ENCODE measurements at regions not wholly inside any gene's neighbourhood (a gene's known extent, or its start where the extent isn't known, plus 50 kb on each side); places are given as distances from the start of the nearest gene placed in this dataset.

- ATAC-seq (ENCODE audit: low FRiP score), result no peak
- TF ChIP-seq CTCF (IDR thresholded peaks at IDR 0.05), result no peak
- no peak for DNase-seq (ENCODE audit: low spot score)
These were observed 63.9 kb upstream of the GRIK3 start for GRCh38 chr1:37098237-37098636.

GRCh38 chr1:37100310-37100709 lies 66.0 kb upstream of the GRIK3 start:
- DNase-seq (ENCODE audit: low spot score) (no peak), ATAC-seq (ENCODE audit: low FRiP score) (no peak)

GRCh38 chr1:37102656-37103382 lies 68.5 kb upstream of the GRIK3 start:
- no peak for ATAC-seq (ENCODE audit: low FRiP score)
- DNase-seq (ENCODE audit: low spot score), result no peak

More at GRCh38 chr1:37100310-37100709, 66.0 kb upstream of the GRIK3 start:
- TF ChIP-seq CTCF (IDR thresholded peaks at IDR 0.05), result no peak

GRCh38 chr1:37105911-37106310 lies 71.6 kb upstream of the GRIK3 start:
- ATAC-seq (ENCODE audit: low FRiP score) (no peak), DNase-seq (ENCODE audit: low spot score) (no peak)
- TF ChIP-seq CTCF (IDR thresholded peaks at IDR 0.05), result no peak

More at GRCh38 chr1:37102656-37103382, 68.5 kb upstream of the GRIK3 start:
- no peak for TF ChIP-seq CTCF (IDR thresholded peaks at IDR 0.05)

GRCh38 chr1:37107153-37107907 lies 73.0 kb upstream of the GRIK3 start:
- DNase-seq (ENCODE audit: low spot score), result no peak
- no peak for TF ChIP-seq CTCF (IDR thresholded peaks at IDR 0.05)
- ATAC-seq (ENCODE audit: low FRiP score), result no peak

- DNase-seq (ENCODE audit: low spot score) (no peak), ATAC-seq (ENCODE audit: low FRiP score) (no peak)
- no peak for TF ChIP-seq CTCF (IDR thresholded peaks at IDR 0.05)
These were observed 74.4 kb upstream of the GRIK3 start for GRCh38 chr1:37108596-37109188.

Data from omental fat pad (tissue), 3 donors.